ENCODE measurements at regions not wholly inside any gene's neighbourhood (a gene's known extent, or its start where the extent isn't known, plus 50 kb on each side); places are given as distances from the start of the nearest gene placed in this dataset.
"Not testable (repeated sequence)": the region's sequence is repeated elsewhere in the genome, so short reads cannot be mapped to it uniquely, and the experiment has no call there.

- H3K4me2 ChIP-seq (ENCODE audit: low read depth, low read length, poor library complexity, severe bottlenecking); H3K4me3 ChIP-seq (ENCODE audit: insufficient read depth, low read length, poor library complexity, severe bottlenecking); H3F3A ChIP-seq (ENCODE audit: insufficient read depth); H3K9me3 ChIP-seq (ENCODE audit: insufficient read depth, low read length); H3K36me3 ChIP-seq (ENCODE audit: low read length); H3K27me3 ChIP-seq (ENCODE audit: low read length); H3K9me2 ChIP-seq (replicated peaks; ENCODE audit: insufficient read depth, low read length); H3K9ac ChIP-seq (ENCODE audit: low read length); H3K79me2 ChIP-seq (ENCODE audit: insufficient read depth, low read length); H2AFZ ChIP-seq (ENCODE audit: low read depth, low read length, severe bottlenecking); H4K20me1 ChIP-seq (ENCODE audit: low read depth, low read length); H3K27ac ChIP-seq (ENCODE audit: low read depth, low read length): not testable (repeated sequence)
These were observed 220.2 kb upstream of the VKORC1L1 start for GRCh38 chr7:65652669-65653068.

DNA sequence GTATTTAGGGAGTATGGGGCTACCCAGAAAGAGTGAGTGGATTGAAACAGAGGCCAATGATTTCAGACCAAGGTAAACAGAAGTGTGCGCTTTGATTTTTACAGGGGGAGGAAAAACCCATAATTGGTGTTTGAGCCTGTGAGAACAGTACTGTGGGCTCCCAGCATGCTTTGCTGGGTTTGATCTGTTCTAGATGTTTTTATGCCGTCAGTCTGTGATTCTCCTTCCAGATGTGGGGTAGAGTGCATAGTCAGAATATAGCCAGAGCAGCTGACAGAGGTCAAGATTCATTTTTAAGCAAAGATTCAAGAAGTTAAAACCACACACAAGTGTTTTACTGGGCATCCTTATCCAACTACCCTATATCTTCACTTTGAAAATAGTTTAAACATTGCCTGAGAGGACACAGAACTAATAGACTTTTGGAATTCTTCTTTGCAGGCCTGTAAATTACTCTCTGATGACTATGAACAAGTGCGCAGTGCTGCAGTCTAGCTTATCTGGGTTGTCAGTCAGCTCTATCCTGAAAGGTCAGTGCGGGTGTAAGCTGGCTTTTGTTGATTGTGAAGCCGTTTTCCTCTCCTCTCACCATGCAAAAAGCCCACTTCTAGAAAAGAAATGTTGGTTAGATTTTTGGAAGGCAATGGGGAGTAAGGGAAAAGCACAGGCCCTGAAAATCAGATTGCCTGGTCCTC is 216.2 kb upstream of the VKORC1L1 start:
- H3K79me2 ChIP-seq (ENCODE audit: insufficient read depth, low read length); H4K20me1 ChIP-seq (ENCODE audit: low read depth, low read length); H3K9me3 ChIP-seq (ENCODE audit: insufficient read depth, low read length); H2AFZ ChIP-seq (ENCODE audit: low read depth, low read length, severe bottlenecking); H3K27ac ChIP-seq (ENCODE audit: low read depth, low read length); H3K9ac ChIP-seq (ENCODE audit: low read length); H3K4me2 ChIP-seq (ENCODE audit: low read depth, low read length, poor library complexity, severe bottlenecking); H3K4me3 ChIP-seq (ENCODE audit: insufficient read depth, low read length, poor library complexity, severe bottlenecking); H3F3A ChIP-seq (ENCODE audit: insufficient read depth); H3K36me3 ChIP-seq (ENCODE audit: low read length); H3K27me3 ChIP-seq (ENCODE audit: low read length); H3K9me2 ChIP-seq (replicated peaks; ENCODE audit: insufficient read depth, low read length): not testable (repeated sequence)

DNA sequence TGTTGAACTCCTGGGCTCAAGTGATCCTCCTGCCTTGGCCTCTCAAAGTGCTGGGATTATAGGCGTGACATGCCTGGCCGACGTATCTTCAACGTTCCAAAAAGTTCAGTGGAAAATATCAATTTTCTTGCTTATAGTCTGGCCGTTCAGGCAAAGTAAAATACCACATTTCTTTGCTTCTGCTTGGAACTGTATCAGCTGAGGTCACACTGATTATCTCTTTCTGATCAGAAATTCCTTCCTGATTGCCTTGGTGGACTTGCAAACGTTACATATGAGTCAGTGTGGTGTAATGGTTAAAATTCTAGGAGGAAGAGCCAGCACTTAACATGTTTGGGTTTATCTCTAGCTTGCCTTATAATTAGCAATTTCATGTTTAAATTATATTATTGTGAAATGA is 189.5 kb upstream of the VKORC1L1 start:
- H3K4me2 ChIP-seq (ENCODE audit: low read depth, low read length, poor library complexity, severe bottlenecking); H3K9ac ChIP-seq (ENCODE audit: low read length); H3K27ac ChIP-seq (ENCODE audit: low read depth, low read length); H3K36me3 ChIP-seq (ENCODE audit: low read length); H3K79me2 ChIP-seq (ENCODE audit: insufficient read depth, low read length); H3F3A ChIP-seq (ENCODE audit: insufficient read depth); H3K9me3 ChIP-seq (ENCODE audit: insufficient read depth, low read length); H3K4me3 ChIP-seq (ENCODE audit: insufficient read depth, low read length, poor library complexity, severe bottlenecking); H4K20me1 ChIP-seq (ENCODE audit: low read depth, low read length); H3K27me3 ChIP-seq (ENCODE audit: low read length); H3K9me2 ChIP-seq (replicated peaks; ENCODE audit: insufficient read depth, low read length); H2AFZ ChIP-seq (ENCODE audit: low read depth, low read length, severe bottlenecking): not testable (repeated sequence)

GRCh38 chr7:65699026-65699714 is 173.7 kb upstream of the VKORC1L1 start:
- not testable (repeated sequence) for H3K9me2 ChIP-seq (replicated peaks; ENCODE audit: insufficient read depth, low read length); H2AFZ ChIP-seq (ENCODE audit: low read depth, low read length, severe bottlenecking); H3K27ac ChIP-seq (ENCODE audit: low read depth, low read length); H3K9me3 ChIP-seq (ENCODE audit: insufficient read depth, low read length); H3K4me2 ChIP-seq (ENCODE audit: low read depth, low read length, poor library complexity, severe bottlenecking); H3K9ac ChIP-seq (ENCODE audit: low read length); H3K36me3 ChIP-seq (ENCODE audit: low read length); H4K20me1 ChIP-seq (ENCODE audit: low read depth, low read length); H3K79me2 ChIP-seq (ENCODE audit: insufficient read depth, low read length); H3K4me3 ChIP-seq (ENCODE audit: insufficient read depth, low read length, poor library complexity, severe bottlenecking); H3K27me3 ChIP-seq (ENCODE audit: low read length); H3F3A ChIP-seq (ENCODE audit: insufficient read depth)

DNA sequence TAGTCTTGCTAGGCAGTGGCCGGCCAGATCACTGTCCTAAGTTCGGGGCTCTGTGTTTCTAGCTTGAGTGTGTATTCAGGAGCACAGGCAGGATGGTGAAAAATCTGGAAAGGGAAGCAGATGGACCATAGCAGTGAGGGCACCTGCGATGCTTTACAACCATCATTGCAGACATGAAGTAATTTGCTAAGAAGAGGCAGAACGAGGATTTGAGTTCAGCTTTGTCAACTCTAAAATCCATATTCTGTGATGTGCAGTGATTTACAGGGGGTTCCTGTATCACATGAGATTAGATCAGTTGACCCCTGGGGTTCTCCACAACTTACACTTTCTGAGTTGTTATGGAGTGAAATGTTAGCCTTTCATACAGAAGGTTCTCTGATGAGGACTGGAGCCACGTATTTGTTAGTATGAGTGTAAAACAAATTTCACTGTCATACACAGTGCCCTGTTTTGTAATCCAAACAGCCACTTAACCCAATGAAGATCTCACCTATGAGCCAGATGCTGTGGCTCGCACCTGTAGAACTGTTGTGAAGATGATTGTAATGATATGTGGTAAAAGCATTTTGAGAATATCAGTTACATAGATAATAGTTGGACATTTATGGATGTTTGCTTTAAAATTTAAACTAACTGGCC is 173.0 kb upstream of the VKORC1L1 start:
- not testable (repeated sequence) for H3F3A ChIP-seq (ENCODE audit: insufficient read depth); H3K79me2 ChIP-seq (ENCODE audit: insufficient read depth, low read length); H3K9me3 ChIP-seq (ENCODE audit: insufficient read depth, low read length); H3K9ac ChIP-seq (ENCODE audit: low read length); H2AFZ ChIP-seq (ENCODE audit: low read depth, low read length, severe bottlenecking); H3K27ac ChIP-seq (ENCODE audit: low read depth, low read length); H3K27me3 ChIP-seq (ENCODE audit: low read length); H3K4me2 ChIP-seq (ENCODE audit: low read depth, low read length, poor library complexity, severe bottlenecking); H3K4me3 ChIP-seq (ENCODE audit: insufficient read depth, low read length, poor library complexity, severe bottlenecking); H3K9me2 ChIP-seq (replicated peaks; ENCODE audit: insufficient read depth, low read length); H3K36me3 ChIP-seq (ENCODE audit: low read length); H4K20me1 ChIP-seq (ENCODE audit: low read depth, low read length)

DNA sequence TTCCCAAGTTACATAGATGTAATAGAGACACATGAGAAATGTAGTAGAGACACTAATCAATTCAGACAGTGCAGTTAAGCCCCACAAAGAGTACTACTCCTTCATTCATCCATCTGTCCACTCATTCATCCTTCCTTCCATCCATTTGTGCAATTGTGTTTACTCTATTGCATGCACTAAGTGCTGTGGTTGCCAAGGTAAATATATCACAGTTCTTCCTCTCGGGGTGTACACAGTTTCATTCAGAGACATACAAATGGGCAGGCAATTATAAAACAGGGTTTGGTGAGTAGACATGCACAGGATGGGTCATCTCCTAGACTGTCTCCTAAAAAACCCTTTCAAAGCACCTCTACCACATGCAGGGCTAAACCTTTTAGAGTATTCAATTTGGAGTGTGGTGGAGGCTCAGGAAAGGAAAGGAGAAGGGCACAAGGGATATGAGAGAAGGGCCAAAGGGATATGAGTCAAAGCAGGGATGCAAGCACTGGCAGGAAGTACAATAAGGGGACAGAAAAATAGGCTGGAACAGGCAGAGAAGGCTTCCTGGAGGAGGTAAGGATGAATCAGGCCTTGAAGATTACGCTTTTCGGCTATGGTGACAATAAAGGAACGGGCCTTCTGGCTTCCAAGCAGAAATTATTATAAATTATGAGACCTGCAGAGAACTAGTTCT is 153.6 kb upstream of the VKORC1L1 start:
- H3K27ac ChIP-seq (ENCODE audit: low read depth, low read length); H3K79me2 ChIP-seq (ENCODE audit: insufficient read depth, low read length); H3F3A ChIP-seq (ENCODE audit: insufficient read depth); H3K27me3 ChIP-seq (ENCODE audit: low read length); H3K4me3 ChIP-seq (ENCODE audit: insufficient read depth, low read length, poor library complexity, severe bottlenecking); H3K9me2 ChIP-seq (replicated peaks; ENCODE audit: insufficient read depth, low read length); H3K4me2 ChIP-seq (ENCODE audit: low read depth, low read length, poor library complexity, severe bottlenecking); H2AFZ ChIP-seq (ENCODE audit: low read depth, low read length, severe bottlenecking); H3K9ac ChIP-seq (ENCODE audit: low read length); H4K20me1 ChIP-seq (ENCODE audit: low read depth, low read length); H3K36me3 ChIP-seq (ENCODE audit: low read length); H3K9me3 ChIP-seq (ENCODE audit: insufficient read depth, low read length): not testable (repeated sequence)
